Heart left ventricle (tissue), 13 donors: ENCODE measurements at regions not wholly inside any gene's neighbourhood (a gene's known extent, or its start where the extent isn't known, plus 50 kb on each side); places are given as distances from the start of the nearest gene placed in this dataset.

Experiments
- CTCF ChIP-seq, 12 donors: fragments of 200-600 bp; sonication (generic) in 4 of 12; IDR thresholded peaks; one replicate each; pipeline versions ENCODE4 v1.5.0 to v1.8.0; 2018 to 2022; ENCODE audit warnings: antibody characterized with exemption in 12 of 12, mild to moderate bottlenecking in 5 of 12
- POLR2A ChIP-seq, 2 donors: fragments of 450-650 bp; IDR thresholded peaks; one replicate each; pipeline ENCODE4 v1.6.1; 2017; ENCODE audit warnings: antibody characterized with exemption in 2 of 2, mild to moderate bottlenecking in 2 of 2, moderate library complexity in 2 of 2
- donor health status: ischemic (EF 13 %, LVEDD 7.1; RV severe dilation, severe dysfunction).
- donor health status: DM: no; HTN: yes; CAD: no.
- donor health status: DM: no; HTN: no; CAD: no.
- donor health status: ischemic (EF 25% LVEDD 6.9; RV normal size, moderate dysfunction).
- donor health status: ischemic (EF 25% LVEDD 5.7; RV mildly dilated, moderate dysfunction).
- donor health status: ischemic (EF 35%, LVEDD 5.7; RV mildly dilated, moderate dysfunction).
- donor health status: nonischemic (EF 11% LVEDD 7.7; RV severe dilation, severe dysfunction).
- donor health status: DM: yes; HTN: yes; CAD: no.
- donor health status: PGD.
- donor health status: ischemic (EF 29% LVEDD 5.4; RV normal size, mild dysfunction).
- donor health status: nonischemic (EF 23%, LVEDD 6.1; RV moderate dilation, normal function).

DNA sequence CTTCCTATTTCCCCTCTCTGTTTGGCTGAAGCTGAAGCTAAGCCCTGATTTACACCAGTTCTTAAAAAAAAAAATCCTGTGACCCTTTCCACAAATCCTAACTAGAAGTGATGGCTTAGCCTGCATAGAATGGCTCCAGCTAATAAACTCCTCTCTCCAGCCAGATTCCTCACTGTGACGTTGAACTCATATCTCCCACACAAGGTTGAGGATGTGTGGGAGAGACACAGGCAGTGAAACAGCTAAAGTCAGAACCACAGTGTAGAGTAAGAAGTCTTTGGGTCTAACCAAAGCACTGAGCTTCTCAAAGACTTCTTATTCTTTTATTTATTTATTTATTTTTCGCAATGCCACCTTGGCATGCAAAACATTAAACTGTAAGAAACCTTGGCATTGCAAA lies 268.3 kb downstream of the SNX13 start:
- TF ChIP-seq POLR2A (IDR thresholded peaks at IDR 0.05) (no peak), CTCF (IDR thresholded peaks at IDR 0.05) (no peak)
